ENCODE measurements at regions not wholly inside any gene's neighbourhood (a gene's known extent, or its start where the extent isn't known, plus 50 kb on each side); places are given as distances from the start of the nearest gene placed in this dataset.

DNA sequence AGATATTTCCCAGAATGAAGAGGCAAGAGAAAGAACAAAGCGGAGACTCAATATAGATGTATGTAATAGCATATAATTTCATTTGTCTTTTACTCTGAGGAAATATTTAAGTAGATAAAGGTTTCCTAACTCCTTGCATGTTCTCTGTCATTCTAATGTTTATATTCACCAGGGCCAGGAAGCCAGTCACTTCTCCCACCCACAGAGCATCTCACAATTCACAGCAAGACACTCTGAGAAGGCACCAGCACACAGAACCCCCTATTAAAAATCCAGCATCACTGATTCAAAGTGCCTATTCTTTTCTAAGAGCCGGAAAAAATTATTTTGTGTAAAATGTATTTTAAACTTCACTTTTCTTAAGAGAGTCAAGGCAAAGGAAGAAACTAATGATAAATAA is 927.1 kb downstream of the C4orf33 start:
- TF ChIP-seq CTCF (IDR thresholded peaks at IDR 0.05) (no peak), POLR2A (IDR thresholded peaks at IDR 0.05) (no peak), POLR2AphosphoS5 (IDR thresholded peaks at IDR 0.05) (no peak)
